Activated CD8-positive, alpha-beta memory T cell treated with anti-CD3 and anti-CD28 coated beads, Interleukin-2, amount 50 U/mL, for 4 hours (primary cell): ENCODE measurements at regions not wholly inside any gene's neighbourhood (a gene's known extent, or its start where the extent isn't known, plus 50 kb on each side); places are given as distances from the start of the nearest gene placed in this dataset.
"Not testable (repeated sequence)": the region's sequence is repeated elsewhere in the genome, so short reads cannot be mapped to it uniquely, and the experiment has no call there.

ENCODE experiments used
- DNase-seq: peaks from one replicate; pipeline ENCODE4 v3.0.0-alpha.2; 2020

- DNase-seq, result no peak
Measured at GRCh38 chr5:106401561-106401960, 1269.2 kb downstream of the EFNA5 start.

GRCh38 chr5:106399391-106399790, 1271.3 kb downstream of the EFNA5 start:
- DNase-seq, result no peak

GRCh38 chr5:106397700-106398099, 1273.0 kb downstream of the EFNA5 start:
- no peak for DNase-seq

GRCh38 chr5:106393276-106393675, 1277.5 kb downstream of the EFNA5 start:
- no peak for DNase-seq

- DNase-seq, result no peak
Measured at GRCh38 chr5:106392766-106393165, 1278.0 kb downstream of the EFNA5 start.

GRCh38 chr5:106387767-106388166, 1283.0 kb downstream of the EFNA5 start:
- not testable (repeated sequence) for DNase-seq

- no peak for DNase-seq
Measured at GRCh38 chr5:106386287-106386686, 1284.5 kb downstream of the EFNA5 start.

- DNase-seq, result no peak
Measured at GRCh38 chr5:106380736-106381135, 1290.0 kb downstream of the EFNA5 start.

- no peak for DNase-seq
Measured at GRCh38 chr5:106376522-106376921, 1294.2 kb downstream of the EFNA5 start.

GRCh38 chr5:106374956-106375355, 1295.8 kb downstream of the EFNA5 start:
- DNase-seq, result no peak

- DNase-seq, result no peak
Measured at GRCh38 chr5:106368021-106368420, 1302.7 kb downstream of the EFNA5 start.

- DNase-seq, result no peak
Measured at GRCh38 chr5:106367281-106367680, 1303.5 kb downstream of the EFNA5 start.

GRCh38 chr5:106363578-106363977, 1307.2 kb downstream of the EFNA5 start:
- DNase-seq, result no peak

GRCh38 chr5:106361905-106362304, 1308.8 kb downstream of the EFNA5 start:
- DNase-seq, result no peak

GRCh38 chr5:106331415-106331814, 1339.3 kb downstream of the EFNA5 start:
- DNase-seq, result no peak

GRCh38 chr5:106324356-106324755, 1346.4 kb downstream of the EFNA5 start:
- no peak for DNase-seq

GRCh38 chr5:106321242-106321641, 1349.5 kb downstream of the EFNA5 start:
- no peak for DNase-seq

- no peak for DNase-seq
Measured at GRCh38 chr5:106314221-106314824, 1356.4 kb downstream of the EFNA5 start.

- no peak for DNase-seq
Measured at GRCh38 chr5:106312360-106312759, 1358.4 kb downstream of the EFNA5 start.

- no peak for DNase-seq
Measured at GRCh38 chr5:106311230-106311915, 1359.4 kb downstream of the EFNA5 start.

- no peak for DNase-seq
Measured at GRCh38 chr5:106307265-106307664, 1363.5 kb downstream of the EFNA5 start.

- no peak for DNase-seq
Measured at GRCh38 chr5:106306313-106307028, 1364.3 kb downstream of the EFNA5 start.

- DNase-seq, result no peak
Measured at GRCh38 chr5:106303911-106304310, 1366.8 kb downstream of the EFNA5 start.

GRCh38 chr5:106292654-106293053, 1378.1 kb downstream of the EFNA5 start:
- DNase-seq, result no peak
